SK-N-SH (cell line): ENCODE measurements at regions not wholly inside any gene's neighbourhood (a gene's known extent, or its start where the extent isn't known, plus 50 kb on each side); places are given as distances from the start of the nearest gene placed in this dataset.
"Not testable (repeated sequence)": the region's sequence is repeated elsewhere in the genome, so short reads cannot be mapped to it uniquely, and the experiment has no call there.

Source experiments
- CTCF ChIA-PET: fragments of 300-600, 350-600 bp; formaldehyde crosslinking; extraction: SDS; loops from one replicate; lab custom pipeline; 2021; lab: Yijun Ruan, JAX
- POLR2A ChIA-PET: fragments of 350-600 bp; sonication (Branson Sonifier 250); formaldehyde crosslinking; extraction: SDS; loops from one replicate; lab custom pipeline; 2020; ENCODE audit warnings: antibody characterized with exemption, inconsistent platforms; lab: Yijun Ruan, JAX
- DNase-seq: peaks from one replicate; pipeline ENCODE4 v3.0.0; 2012
- H2AFZ ChIP-seq: fragments of 200-600 bp; sonication (generic); 2 replicates; pipeline ENCODE4 v1.8.1; 2016; ENCODE audit warnings: antibody characterized with exemption, mild to moderate bottlenecking, low read depth
- H3F3A ChIP-seq: fragments of 200-600 bp; sonication (generic); replicated peaks from 2 replicates; pipeline ENCODE3; 2016; ENCODE audit warnings: antibody characterized with exemption, mild to moderate bottlenecking; ENCODE audit not compliant: insufficient read depth
- H3K27ac ChIP-seq, 2 experiments: fragments of 200-500 bp in 1 of 2; fragments of 200-600 bp in 1 of 2; sonication (Bioruptor generic) in 1 of 2; sonication (generic), shearing (Covaris generic) in 1 of 2; 2 replicates each; pipeline versions ENCODE4 v1.5.1 to v1.6.1; 2014 to 2016; ENCODE audit warnings: low read depth in 2 of 2, inconsistent platforms in 1 of 2, low read length in 1 of 2, mild to moderate bottlenecking in 1 of 2, mixed read lengths in 1 of 2
- H3K27me3 ChIP-seq: fragments of 200-600 bp; sonication (generic), shearing (Covaris generic); 2 replicates; pipeline ENCODE4 v1.6.1; 2016; ENCODE audit warnings: mixed run types; ENCODE audit not compliant: insufficient read depth
- H3K36me3 ChIP-seq, 2 experiments: fragments of 200-500 bp in 1 of 2; fragments of 200-600 bp in 1 of 2; sonication (Bioruptor generic) in 1 of 2; sonication (generic) in 1 of 2; replicated peaks in 1 of 2; 2 replicates each; pipeline versions ENCODE3 to v1.5.1; 2014 to 2016; ENCODE audit warnings: low read length in 1 of 2, mild to moderate bottlenecking in 1 of 2; ENCODE audit not compliant: insufficient read depth in 2 of 2, control insufficient read depth in 1 of 2
- H3K4me1 ChIP-seq, 2 experiments: fragments of 200-500 bp in 1 of 2; fragments of 200-600 bp in 1 of 2; sonication (Bioruptor generic) in 1 of 2; sonication (generic), shearing (Covaris generic) in 1 of 2; 2 replicates each; pipeline versions ENCODE4 v1.5.1 to v1.6.1; 2014 to 2016; ENCODE audit warnings: low read depth in 1 of 2, low read length in 1 of 2, mixed run types in 1 of 2; ENCODE audit not compliant: insufficient read depth in 2 of 2, control insufficient read depth in 1 of 2
- H3K4me2 ChIP-seq: fragments of 200-600 bp; sonication (generic), shearing (Covaris generic); 2 replicates; pipeline ENCODE4 v1.6.1; 2017; ENCODE audit warnings: mixed run types
- H3K4me3 ChIP-seq, 2 experiments: fragments of 200-500 bp in 1 of 2; fragments of 200-600 bp in 1 of 2; sonication (Bioruptor generic) in 1 of 2; sonication (generic), shearing (Covaris generic) in 1 of 2; 2 replicates each; pipeline versions ENCODE4 v1.5.1 to v1.8.1; 2014 to 2016; ENCODE audit warnings: low read depth in 2 of 2, inconsistent platforms in 1 of 2, low read length in 1 of 2, mild to moderate bottlenecking in 1 of 2, mixed read lengths in 1 of 2, moderate library complexity in 1 of 2
- H3K79me2 ChIP-seq: fragments of 200-600 bp; sonication (generic); 2 replicates; pipeline ENCODE4 v1.8.1; 2017; ENCODE audit warnings: mild to moderate bottlenecking; ENCODE audit not compliant: insufficient read depth
- H3K9ac ChIP-seq: fragments of 200-600 bp; sonication (generic); 2 replicates; pipeline ENCODE4 v1.6.1; 2017; ENCODE audit warnings: mixed run types
- H3K9me2 ChIP-seq: fragments of 200-600 bp; sonication (generic); 2 replicates; pipeline ENCODE4 v1.6.1; 2017; ENCODE audit warnings: mixed run types
- H3K9me3 ChIP-seq: fragments of 200-600 bp; sonication (generic); 2 replicates; pipeline ENCODE4 v1.6.1; 2017; ENCODE audit warnings: mixed run types, mild to moderate bottlenecking, moderate library complexity
- H4K20me1 ChIP-seq: fragments of 200-600 bp; sonication (generic); 2 replicates; pipeline ENCODE4 v1.6.1; 2017; ENCODE audit warnings: mild to moderate bottlenecking, mixed run types; ENCODE audit not compliant: insufficient read depth
- ELF1 ChIP-seq: IDR thresholded peaks from 2 replicates; pipeline ENCODE4 v1.4.0; 2012
- EP300 ChIP-seq, 2 experiments: IDR thresholded peaks; 2 replicates each; pipeline versions ENCODE4 v1.4.0 to v1.6.1; 2012; ENCODE audit warnings: borderline replicate concordance in 1 of 2, low read depth in 1 of 2, low read length in 1 of 2
- FOXM1 ChIP-seq: IDR thresholded peaks from 2 replicates; pipeline ENCODE4 v1.4.0; 2012; ENCODE audit warnings: low read depth, mild to moderate bottlenecking
- MXI1 ChIP-seq: IDR thresholded peaks from 2 replicates; pipeline ENCODE4 v1.6.1; 2012; ENCODE audit warnings: mild to moderate bottlenecking, low read depth, low read length, improper control_type of control experiment
- TAF1 ChIP-seq: IDR thresholded peaks from 2 replicates; pipeline ENCODE4 v1.6.1; 2012; ENCODE audit warnings: low read depth, mild to moderate bottlenecking, low read length, moderate library complexity, borderline replicate concordance
- YY1 ChIP-seq: IDR thresholded peaks from 2 replicates; pipeline ENCODE4 v1.4.0; 2012; ENCODE audit warnings: low read depth, mild to moderate bottlenecking
- WGBS: methylation state at CpG from one replicate; pipeline ENCODE4 v1.1.6; 2017; ENCODE audit warnings: low lambda C conversion rate; 5-methylcytosine and 5-hydroxymethylcytosine counted together
- TF ChIP-seq, protein P1 (sequence below): IDR thresholded peaks from 2 replicates; pipeline ENCODE4 v1.4.0; 2012; ENCODE audit warnings: low read depth, borderline replicate concordance

DNA sequence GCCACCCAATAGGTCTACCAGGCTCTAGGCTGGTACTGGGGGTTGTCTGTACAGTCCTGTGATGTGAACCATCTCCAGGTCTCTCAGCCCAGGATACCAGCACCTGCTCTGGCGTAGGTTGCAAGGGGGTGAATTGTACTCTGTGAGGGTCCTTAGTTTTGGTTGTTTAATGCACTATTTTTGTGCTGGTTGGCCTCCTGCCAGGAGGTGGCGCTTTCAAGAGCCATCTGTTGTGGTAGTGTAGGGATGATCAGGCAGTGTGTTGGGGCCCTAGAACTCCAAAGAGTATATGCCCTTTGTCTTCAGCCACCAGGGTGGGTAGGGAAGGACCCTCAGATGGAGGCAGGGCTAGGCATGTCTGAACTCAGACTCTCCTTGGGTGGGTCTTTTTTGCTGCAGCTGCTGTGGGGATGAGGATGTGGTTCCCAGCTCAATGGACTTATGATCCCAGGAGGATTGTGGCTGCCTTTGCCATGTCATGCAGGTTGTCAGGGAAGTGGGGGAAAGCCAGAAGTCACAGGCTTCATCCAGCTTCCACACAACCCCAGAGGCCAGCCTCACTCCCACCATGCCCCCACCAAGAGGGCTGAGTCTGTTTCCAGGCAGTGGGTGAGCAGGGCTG lies 301.8 kb upstream of the CHRM3 start:
- Histone ChIP-seq H3K9me3 (no peaks in the 10 kb centered on the region), H3K4me1 (no peaks in the 10 kb centered on the region), H3K4me3 (no peak overlapping the region), H3K9ac (no peak overlapping the region), H2AFZ (no peak overlapping the region)
- ChIA-PET CTCF (no interaction called here), POLR2A (no interaction called here)
- no peak for DNase-seq
- TF ChIP-seq FOXM1: no peak
- TF ChIP-seq MXI1: no peak
- TF ChIP-seq TAF1: no peak
- TF ChIP-seq, all 33 proteins: peak for 0
- Histone ChIP-seq H3K9me2 (no peaks in the 10 kb centered on the region), H3K27ac (no peak overlapping the region), H3F3A (no peaks in the 10 kb centered on the region), H3K36me3 (no peaks in the 10 kb centered on the region), H3K4me2 (no peak overlapping the region), H3K79me2 (no peaks in the 10 kb centered on the region), H4K20me1 (no peaks in the 10 kb centered on the region), H3K27me3 (no peaks in the 10 kb centered on the region)
- WGBS: 37% methylated on average over 2 of the region's 2 CpGs

DNA sequence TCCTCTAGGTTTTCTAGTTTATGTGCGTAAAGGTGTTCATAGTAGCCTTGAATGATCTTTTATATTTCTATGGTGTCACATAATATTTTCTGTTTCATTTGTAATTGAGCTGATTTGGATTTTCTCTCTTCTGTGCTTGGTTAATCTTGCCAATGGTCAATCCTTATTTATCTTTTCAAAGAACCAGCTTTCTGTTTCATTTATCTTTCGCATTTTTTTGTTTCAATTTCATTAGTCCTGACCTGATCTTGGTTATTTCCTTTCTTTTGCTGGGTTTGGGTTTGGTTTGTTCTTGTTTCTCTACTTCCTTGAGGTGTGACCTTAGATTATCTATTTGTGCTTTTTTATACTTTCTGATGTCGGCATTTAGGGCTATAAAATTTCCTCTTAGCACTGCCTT lies 304.4 kb upstream of the CHRM3 start:
- H3K27me3 ChIP-seq, CTCF ChIA-PET, H2AFZ ChIP-seq, H3K4me1 ChIP-seq, DNase-seq, H3K9ac ChIP-seq, H3K36me3 ChIP-seq, H3K27ac ChIP-seq, H3K4me3 ChIP-seq, H4K20me1 ChIP-seq, H3K4me2 ChIP-seq, H3K9me3 ChIP-seq, H3F3A ChIP-seq, H3K79me2 ChIP-seq, H3K9me2 ChIP-seq, POLR2A ChIA-PET: not testable (repeated sequence)
- WGBS: 28% methylated on average over 3 of the region's 3 CpGs

DNA sequence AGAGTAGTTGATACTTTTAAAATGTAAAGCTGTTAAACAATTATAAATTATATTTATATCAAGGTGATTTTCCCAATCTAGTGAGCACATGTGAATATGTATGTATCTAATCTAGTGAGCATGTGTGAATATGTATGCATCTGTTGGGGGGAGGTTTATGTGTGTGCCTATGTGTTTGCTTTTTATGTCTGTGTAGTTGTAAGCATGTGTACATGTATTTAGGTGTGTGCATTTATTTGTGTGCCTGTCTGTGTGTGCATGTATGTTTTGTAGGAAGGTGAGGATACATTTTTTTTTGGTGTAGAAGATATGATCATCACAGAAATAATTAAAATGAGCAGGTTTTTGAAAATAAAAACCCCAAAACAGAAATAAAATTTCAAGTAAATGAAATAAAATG lies 318.9 kb upstream of the CHRM3 start:
- TF ChIP-seq ELF1 (no peak), EP300 (IDR thresholded peaks at IDR 0.05; ENCODE audit: borderline replicate concordance in 1 of 2, low read depth in 1 of 2, low read length in 1 of 2) (no peak), YY1 (no peak)
- TF ChIP-seq, protein P1, sequence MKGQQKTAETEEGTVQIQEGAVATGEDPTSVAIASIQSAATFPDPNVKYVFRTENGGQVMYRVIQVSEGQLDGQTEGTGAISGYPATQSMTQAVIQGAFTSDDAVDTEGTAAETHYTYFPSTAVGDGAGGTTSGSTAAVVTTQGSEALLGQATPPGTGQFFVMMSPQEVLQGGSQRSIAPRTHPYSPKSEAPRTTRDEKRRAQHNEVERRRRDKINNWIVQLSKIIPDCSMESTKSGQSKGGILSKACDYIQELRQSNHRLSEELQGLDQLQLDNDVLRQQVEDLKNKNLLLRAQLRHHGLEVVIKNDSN: no peak
- no peak for DNase-seq
- Histone ChIP-seq H3K27me3 (no peaks in the 10 kb centered on the region), H3K4me1 (no peaks in the 10 kb centered on the region), H3K79me2 (no peaks in the 10 kb centered on the region), H3F3A (no peaks in the 10 kb centered on the region), H3K9me2 (no peaks in the 10 kb centered on the region; the same call in 1 of the 2 replicates), H3K36me3 (no peaks in the 10 kb centered on the region), H3K4me3 (no peak overlapping the region), H3K9ac (no peak overlapping the region), H3K4me2 (no peak overlapping the region), H2AFZ (no peak overlapping the region), H3K9me3 (no peaks in the 10 kb centered on the region), H4K20me1 (no peaks in the 10 kb centered on the region), H3K27ac (no peak overlapping the region)
- ChIA-PET POLR2A (no interaction called here), CTCF (no interaction called here)
